HepG2 (cell line): ENCODE measurements at regions not wholly inside any gene's neighbourhood (a gene's known extent, or its start where the extent isn't known, plus 50 kb on each side); places are given as distances from the start of the nearest gene placed in this dataset.
"Not testable (repeated sequence)": the region's sequence is repeated elsewhere in the genome, so short reads cannot be mapped to it uniquely, and the experiment has no call there.

Source experiments
- CTCF ChIP-seq: sonication (generic); formaldehyde crosslinking; IDR thresholded peaks from 2 replicates; pipeline ENCODE4 v1.5.0; 2020; ENCODE audit warnings: mild to moderate bottlenecking, missing genetic modification reagents, moderate library complexity
- SOX6 ChIP-seq, 2 experiments: fragments of 450-650 bp in 1 of 2; sonication (generic) in 1 of 2; formaldehyde crosslinking in 1 of 2; IDR thresholded peaks; 2 replicates each; pipeline versions ENCODE4 v1.4.0 to v1.6.1; 2017 to 2020; ENCODE audit warnings: antibody characterized with exemption in 1 of 2, mild to moderate bottlenecking in 1 of 2, missing genetic modification reagents in 1 of 2
- ZNF577 ChIP-seq: sonication (generic); formaldehyde crosslinking; IDR thresholded peaks from 2 replicates; pipeline ENCODE4 v1.4.0; 2020; ENCODE audit warnings: mild to moderate bottlenecking, low read depth, missing genetic modification reagents, borderline replicate concordance
- ZNF619 ChIP-seq: sonication (generic); formaldehyde crosslinking; IDR thresholded peaks from 2 replicates; pipeline ENCODE4 v1.4.0; 2020; ENCODE audit warnings: mild to moderate bottlenecking, missing genetic modification reagents

- TF ChIP-seq ZNF577; ZNF619 (CRISPR knock-in tag); CTCF (CRISPR knock-in tag); SOX6 (IDR thresholded peaks at IDR 0.05); SOX6 (CRISPR knock-in tag; IDR thresholded peaks at IDR 0.05): not testable (repeated sequence)
These were observed 1090.1 kb upstream of the TMPRSS15 start for GRCh38 chr21:19493437-19494241.
